HG03196 (cell line): ENCODE measurements at regions not wholly inside any gene's neighbourhood (a gene's known extent, or its start where the extent isn't known, plus 50 kb on each side); places are given as distances from the start of the nearest gene placed in this dataset.

ENCODE experiments used
- ATAC-seq: cut with Tn5 transposase; IDR thresholded peaks from one replicate; pipeline ENCODE4 v1.9.1; 2021; ENCODE audit not compliant: unreplicated experiment

- ATAC-seq, result no peak
Observed at GRCh38 chr4:73001885-73002284, 67.6 kb downstream of the COX18 start.

GRCh38 chr4:72997409-72997808 lies 72.1 kb downstream of the COX18 start:
- ATAC-seq, result no peak

GRCh38 chr4:72994670-72995069 lies 74.8 kb downstream of the COX18 start:
- ATAC-seq, result no peak

- ATAC-seq, result no peak
Observed at GRCh38 chr4:72993876-72994275, 75.6 kb downstream of the COX18 start.

GRCh38 chr4:72991873-72992272 lies 77.6 kb downstream of the COX18 start:
- ATAC-seq, result no peak

- ATAC-seq, result no peak
Observed at GRCh38 chr4:72987741-72988729, 81.5 kb downstream of the COX18 start.

GRCh38 chr4:72984351-72984750 lies 85.2 kb downstream of the COX18 start:
- no peak for ATAC-seq

- ATAC-seq, result no peak
Observed at GRCh38 chr4:72983709-72984108, 85.8 kb downstream of the COX18 start.

- no peak for ATAC-seq
Observed at GRCh38 chr4:72977936-72978485, 91.5 kb downstream of the COX18 start.

GRCh38 chr4:72975488-72975784 lies 94.1 kb downstream of the COX18 start:
- ATAC-seq, result no peak

GRCh38 chr4:72974694-72975487 lies 94.6 kb downstream of the COX18 start:
- ATAC-seq, result no peak

GRCh38 chr4:72971572-72971971 lies 97.9 kb downstream of the COX18 start:
- ATAC-seq, result no peak

- no peak for ATAC-seq
Observed at GRCh38 chr4:72970756-72971155, 98.8 kb downstream of the COX18 start.

GRCh38 chr4:72969976-72970375 lies 99.5 kb downstream of the COX18 start:
- ATAC-seq, result no peak

GRCh38 chr4:72966652-72967051 lies 102.9 kb downstream of the COX18 start:
- ATAC-seq, result peak; percentile 92

- ATAC-seq, result no peak
Observed at GRCh38 chr4:72959411-72959810, 110.1 kb downstream of the COX18 start.

- no peak for ATAC-seq
Observed at GRCh38 chr4:72954811-72955210, 114.7 kb downstream of the COX18 start.

- no peak for ATAC-seq
Observed at GRCh38 chr4:72953571-72953970, 115.9 kb downstream of the COX18 start.

GRCh38 chr4:72951628-72952027 lies 117.9 kb downstream of the COX18 start:
- ATAC-seq, result no peak

- ATAC-seq, result no peak
Observed at GRCh38 chr4:72951147-72951546, 118.4 kb downstream of the COX18 start.

GRCh38 chr4:72948080-72948479 lies 121.4 kb downstream of the COX18 start:
- ATAC-seq, result no peak
